Upper lobe of left lung (tissue), 4 donors: ENCODE measurements at regions not wholly inside any gene's neighbourhood (a gene's known extent, or its start where the extent isn't known, plus 50 kb on each side); places are given as distances from the start of the nearest gene placed in this dataset.

ENCODE experiments used
- POLR2A ChIP-seq, 4 donors: fragments of 450-650 bp; IDR thresholded peaks; one replicate each; pipeline ENCODE4 v1.5.1; 2016 to 2017; ENCODE audit warnings: antibody characterized with exemption in 4 of 4, mild to moderate bottlenecking in 2 of 4
- TF ChIP-seq, protein P1 (sequence below), 6 experiments: fragments of 450-650 bp in 4 of 6; fragments of 200-600 bp in 2 of 6; sonication (generic) in 2 of 6; IDR thresholded peaks; one replicate each; pipeline ENCODE4 v1.5.1; 2016 to 2019; ENCODE audit warnings: antibody characterized with exemption in 6 of 6

DNA sequence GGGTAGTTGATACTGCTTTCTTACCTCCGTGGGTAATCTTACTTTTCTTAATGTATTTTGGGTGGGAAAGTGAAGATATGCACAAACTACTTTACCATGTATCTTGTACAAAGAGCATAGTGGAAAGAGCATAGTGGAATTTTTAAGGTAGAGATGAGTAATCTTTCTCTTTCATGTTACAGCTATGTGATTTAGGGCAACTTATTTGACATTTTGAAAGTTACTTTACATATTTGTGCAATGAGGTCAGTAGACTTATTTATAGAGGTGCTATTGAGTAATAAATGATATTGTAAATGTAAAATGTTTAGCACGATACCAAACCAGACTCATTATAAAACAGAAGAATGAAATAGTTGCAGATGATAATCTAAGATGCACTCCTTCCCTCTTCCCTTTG is 351.2 kb downstream of the TRAM1L1 start:
- TF ChIP-seq, protein P1, sequence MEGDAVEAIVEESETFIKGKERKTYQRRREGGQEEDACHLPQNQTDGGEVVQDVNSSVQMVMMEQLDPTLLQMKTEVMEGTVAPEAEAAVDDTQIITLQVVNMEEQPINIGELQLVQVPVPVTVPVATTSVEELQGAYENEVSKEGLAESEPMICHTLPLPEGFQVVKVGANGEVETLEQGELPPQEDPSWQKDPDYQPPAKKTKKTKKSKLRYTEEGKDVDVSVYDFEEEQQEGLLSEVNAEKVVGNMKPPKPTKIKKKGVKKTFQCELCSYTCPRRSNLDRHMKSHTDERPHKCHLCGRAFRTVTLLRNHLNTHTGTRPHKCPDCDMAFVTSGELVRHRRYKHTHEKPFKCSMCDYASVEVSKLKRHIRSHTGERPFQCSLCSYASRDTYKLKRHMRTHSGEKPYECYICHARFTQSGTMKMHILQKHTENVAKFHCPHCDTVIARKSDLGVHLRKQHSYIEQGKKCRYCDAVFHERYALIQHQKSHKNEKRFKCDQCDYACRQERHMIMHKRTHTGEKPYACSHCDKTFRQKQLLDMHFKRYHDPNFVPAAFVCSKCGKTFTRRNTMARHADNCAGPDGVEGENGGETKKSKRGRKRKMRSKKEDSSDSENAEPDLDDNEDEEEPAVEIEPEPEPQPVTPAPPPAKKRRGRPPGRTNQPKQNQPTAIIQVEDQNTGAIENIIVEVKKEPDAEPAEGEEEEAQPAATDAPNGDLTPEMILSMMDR (IDR thresholded peaks at IDR 0.05), result no peak
- no peak for TF ChIP-seq POLR2A (IDR thresholded peaks at IDR 0.05)
